MG63 (cell line): ENCODE measurements at regions not wholly inside any gene's neighbourhood (a gene's known extent, or its start where the extent isn't known, plus 50 kb on each side); places are given as distances from the start of the nearest gene placed in this dataset.

Experiments used
- DNase-seq: peaks from one replicate; pipeline ENCODE4 v3.0.0-alpha.2; 2020
- H3K27me3 ChIP-seq: fragments of 250-450 bp; sonication (Bioruptor Pico); 2 replicates; pipeline ENCODE4 v1.5.1; 2020; ENCODE audit warnings: mild to moderate bottlenecking, moderate library complexity
- H3K36me3 ChIP-seq: fragments of 250-450 bp; sonication (Bioruptor Pico); 2 replicates; pipeline ENCODE4 v1.5.1; 2020; ENCODE audit warnings: mild to moderate bottlenecking, moderate library complexity
- H3K4me3 ChIP-seq: fragments of 250-450 bp; sonication (Bioruptor Pico); 2 replicates; pipeline ENCODE4 v1.5.1; 2020; ENCODE audit warnings: mild to moderate bottlenecking, moderate library complexity
- H3K9me3 ChIP-seq: fragments of 250-450 bp; sonication (Bioruptor Pico); 2 replicates; pipeline ENCODE4 v1.5.1; 2020; ENCODE audit warnings: mild to moderate bottlenecking, moderate library complexity

DNA sequence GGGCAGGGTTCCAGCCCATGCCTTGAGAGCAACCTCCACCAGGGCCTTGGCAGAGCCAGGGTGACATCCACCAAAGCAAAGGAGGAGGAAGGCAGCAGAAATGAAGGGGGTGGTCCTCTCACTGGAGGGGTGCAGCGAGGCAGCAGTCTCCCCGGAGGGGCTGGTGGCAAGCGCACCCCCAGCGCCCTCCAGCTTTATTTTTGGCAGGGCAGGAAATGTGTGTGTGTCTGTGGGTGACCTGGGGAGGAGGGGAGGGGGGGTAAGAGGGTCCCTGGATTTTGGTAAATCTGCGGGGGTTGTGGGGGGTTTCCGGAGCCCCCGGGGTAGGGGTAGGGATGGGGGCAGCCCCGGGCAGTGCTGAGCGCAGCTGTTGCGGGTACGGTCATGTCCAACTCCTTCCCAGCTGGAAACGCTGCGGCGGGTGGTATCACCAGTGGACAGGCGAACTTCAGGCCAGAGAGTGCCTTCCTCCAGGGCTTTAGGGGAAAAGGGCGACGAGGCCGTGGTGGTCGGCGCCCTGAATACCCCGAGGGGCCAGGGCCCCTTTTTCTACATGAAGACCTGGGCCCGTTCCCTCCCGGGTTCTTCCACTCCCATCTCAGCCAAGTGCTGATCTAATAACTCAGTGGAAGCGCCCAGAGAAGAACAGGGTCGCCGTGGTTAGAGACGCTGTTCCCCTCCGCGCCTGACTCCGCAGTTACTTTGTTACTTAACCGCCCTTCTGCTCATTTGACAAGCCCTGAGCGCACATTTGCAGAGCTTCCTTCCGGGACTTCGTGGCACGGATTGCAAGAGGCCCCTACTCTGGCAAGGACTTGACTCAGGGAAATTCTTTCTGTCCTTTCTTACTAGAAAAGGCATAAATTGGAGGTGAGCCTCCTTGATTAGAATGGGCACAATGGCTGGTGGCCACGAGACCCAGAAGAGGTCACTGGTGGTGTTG, 55.2 kb downstream of the FOS start:
- no peaks in the 10 kb centered on the region for H3K27me3 ChIP-seq
- H3K9me3 ChIP-seq, result no peaks in the 10 kb centered on the region
- DNase-seq, result no peak
- no peak overlapping the region for H3K4me3 ChIP-seq
- H3K36me3 ChIP-seq, result no peaks in the 10 kb centered on the region

GRCh38 chr14:75334549-75335051, 56.0 kb downstream of the FOS start:
- no peak for DNase-seq
- H3K27me3 ChIP-seq, result no peaks in the 10 kb centered on the region
- no peak overlapping the region for H3K4me3 ChIP-seq

DNA sequence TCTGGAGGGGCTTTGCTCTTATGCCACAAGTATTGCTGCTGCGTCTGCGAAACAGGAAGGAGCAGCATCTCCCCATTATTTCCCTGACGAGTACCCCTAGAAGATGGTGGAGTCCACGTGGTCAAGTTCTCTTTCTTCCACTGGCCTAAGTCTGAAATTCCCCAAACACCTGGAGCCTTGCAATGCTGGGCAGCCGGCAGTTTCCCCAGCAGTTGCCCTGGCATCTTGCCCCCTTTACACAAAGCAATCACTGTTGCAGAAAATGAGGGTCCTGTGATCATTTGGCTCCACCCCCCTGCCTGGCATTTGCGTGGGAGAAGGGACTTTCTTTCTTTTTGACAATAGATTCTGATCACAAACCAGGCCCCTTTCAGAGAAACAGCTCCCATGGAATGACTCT, 56.9 kb downstream of the FOS start:
- Histone ChIP-seq H3K9me3 (no peaks in the 10 kb centered on the region), H3K4me3 (no peak overlapping the region), H3K36me3 (no peaks in the 10 kb centered on the region), H3K27me3 (no peaks in the 10 kb centered on the region)
- no peak for DNase-seq

More at GRCh38 chr14:75334549-75335051, 56.0 kb downstream of the FOS start:
- Histone ChIP-seq H3K9me3 (no peaks in the 10 kb centered on the region), H3K36me3 (no peaks in the 10 kb centered on the region)

DNA sequence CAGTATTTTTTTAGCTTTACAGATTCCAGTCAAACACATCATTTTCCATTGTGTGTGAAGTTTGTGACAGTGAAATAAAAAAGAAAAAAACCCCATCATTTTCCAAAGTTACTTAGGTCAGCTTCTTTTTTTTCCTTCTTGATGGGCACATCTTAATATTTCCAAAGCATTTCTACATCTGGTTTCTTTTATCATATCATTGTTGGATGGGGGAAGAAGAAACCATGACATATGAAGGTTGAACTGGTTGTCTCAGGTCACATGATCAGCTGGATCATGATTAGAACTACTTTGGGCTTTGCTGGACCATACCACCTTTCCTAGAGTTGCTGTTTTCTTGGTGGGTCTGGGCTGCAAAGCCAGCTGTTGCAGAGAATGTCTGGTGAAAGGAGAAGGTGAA, 59.8 kb downstream of the FOS start:
- Histone ChIP-seq H3K9me3 (no peaks in the 10 kb centered on the region), H3K4me3 (no peak overlapping the region), H3K36me3 (no peaks in the 10 kb centered on the region), H3K27me3 (no peaks in the 10 kb centered on the region)
- DNase-seq, result no peak

- Histone ChIP-seq H3K9me3 (no peaks in the 10 kb centered on the region), H3K27me3 (no peaks in the 10 kb centered on the region), H3K4me3 (no peak overlapping the region), H3K36me3 (no peaks in the 10 kb centered on the region)
- DNase-seq, result no peak
Measured at GRCh38 chr14:75339059-75339458, 60.4 kb downstream of the FOS start.

DNA sequence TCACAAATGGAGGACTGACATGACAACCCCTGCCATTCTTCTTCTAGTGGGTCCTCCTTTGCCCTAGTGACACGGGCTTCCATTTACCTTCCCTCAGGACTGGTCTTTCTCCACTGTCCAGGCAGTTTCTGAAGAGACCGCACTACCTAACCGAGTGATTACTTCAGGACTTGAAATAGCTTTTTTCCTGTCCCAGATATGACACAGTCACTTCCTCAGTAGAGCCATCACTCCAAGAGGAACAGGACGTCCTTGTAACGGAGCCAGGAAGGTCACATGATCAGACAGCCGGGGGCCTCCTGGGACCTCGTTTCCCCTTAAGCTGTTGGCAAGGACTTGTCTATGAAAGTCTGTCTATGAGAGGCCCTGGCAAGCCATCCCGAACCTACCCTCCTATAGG, 62.3 kb downstream of the FOS start:
- H3K4me3 ChIP-seq, result no peak overlapping the region
- DNase-seq, result no peak
- H3K36me3 ChIP-seq, result no peaks in the 10 kb centered on the region
- H3K27me3 ChIP-seq, result no peaks in the 10 kb centered on the region
- no peaks in the 10 kb centered on the region for H3K9me3 ChIP-seq

- DNase-seq, result no peak
- H3K9me3 ChIP-seq, result no peaks in the 10 kb centered on the region
- H3K27me3 ChIP-seq, result no peaks in the 10 kb centered on the region
- H3K36me3 ChIP-seq, result no peaks in the 10 kb centered on the region
- no peak overlapping the region for H3K4me3 ChIP-seq
Measured at GRCh38 chr14:75341620-75342019, 63.0 kb downstream of the FOS start.

GRCh38 chr14:75342762-75343599, 64.4 kb downstream of the FOS start:
- H3K36me3 ChIP-seq, result no peaks in the 10 kb centered on the region
- no peak for DNase-seq
- H3K27me3 ChIP-seq, result no peaks in the 10 kb centered on the region
- no peaks in the 10 kb centered on the region for H3K9me3 ChIP-seq
- no peak overlapping the region for H3K4me3 ChIP-seq

DNA sequence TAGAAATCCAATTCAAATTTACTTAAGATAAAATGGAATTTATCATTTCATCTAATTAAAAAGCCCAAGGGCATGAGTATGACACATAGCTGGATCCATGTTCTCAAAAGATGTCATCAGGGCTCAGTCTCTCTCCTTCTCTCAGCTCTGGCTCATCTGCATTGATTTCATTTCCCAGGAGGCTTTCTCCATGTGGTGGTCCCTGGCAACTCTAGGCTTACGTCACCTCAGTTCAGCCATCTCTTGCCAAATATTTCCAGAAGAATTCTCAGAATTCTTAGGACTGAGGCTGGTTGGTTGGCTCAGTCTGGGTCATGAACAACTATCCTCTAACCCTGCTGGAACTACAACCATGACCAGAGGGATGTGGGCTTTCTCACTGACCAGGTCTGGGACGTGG, 65.3 kb downstream of the FOS start:
- peak; percentile 24 for DNase-seq
- Histone ChIP-seq H3K9me3 (no peaks in the 10 kb centered on the region), H3K4me3 (no peak overlapping the region), H3K36me3 (no peaks in the 10 kb centered on the region), H3K27me3 (no peaks in the 10 kb centered on the region)

DNA sequence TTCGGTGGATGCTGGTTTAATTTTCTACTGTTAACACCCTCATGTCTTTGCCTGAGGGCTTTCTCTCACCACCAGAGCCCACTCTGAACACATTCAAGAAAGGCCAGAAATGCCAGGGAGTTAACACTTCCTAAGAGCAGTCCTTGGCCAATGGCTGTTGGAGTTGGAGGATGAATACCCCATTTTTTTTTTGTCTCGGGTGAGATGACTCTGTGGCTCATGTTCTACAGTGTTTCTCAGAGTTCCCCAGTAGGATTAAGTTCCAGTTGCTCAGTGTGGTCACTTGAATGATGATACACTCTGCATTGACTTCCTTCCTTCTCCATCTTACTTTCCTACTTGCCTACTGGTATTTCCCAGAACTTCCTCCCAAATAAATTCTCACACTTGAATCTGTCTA, 65.8 kb downstream of the FOS start:
- Histone ChIP-seq H3K9me3 (no peaks in the 10 kb centered on the region), H3K27me3 (no peaks in the 10 kb centered on the region), H3K4me3 (no peak overlapping the region), H3K36me3 (no peaks in the 10 kb centered on the region)
- DNase-seq, result no peak

- no peak for DNase-seq
- Histone ChIP-seq H3K36me3 (no peaks in the 10 kb centered on the region), H3K9me3 (no peaks in the 10 kb centered on the region), H3K4me3 (no peak overlapping the region), H3K27me3 (no peaks in the 10 kb centered on the region)
Measured at GRCh38 chr14:75350505-75351060, 72.0 kb downstream of the FOS start.

DNA sequence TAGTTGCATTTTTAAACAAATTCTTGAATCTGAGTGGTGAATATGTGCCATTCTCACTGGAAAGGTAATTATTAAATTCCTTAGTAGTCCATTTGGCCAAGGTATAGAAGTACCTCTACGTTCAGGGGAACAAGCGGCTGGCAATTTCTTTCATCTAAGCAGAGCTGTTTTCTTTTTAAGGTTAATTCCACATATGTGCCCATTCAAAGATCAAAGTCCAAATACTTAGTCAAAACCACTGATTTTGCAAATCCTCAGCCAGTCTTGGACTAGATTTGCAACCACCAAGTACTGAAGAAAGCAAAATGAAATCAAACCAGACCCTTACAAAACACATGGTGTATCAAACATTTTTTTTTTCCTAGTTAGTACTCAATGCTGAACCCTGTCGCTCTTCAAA, 68.7 kb upstream of the JDP2 start:
- Histone ChIP-seq H3K4me3 (no peak overlapping the region), H3K9me3 (no peaks in the 10 kb centered on the region), H3K27me3 (no peaks in the 10 kb centered on the region), H3K36me3 (no peaks in the 10 kb centered on the region)
- DNase-seq, result no peak

- DNase-seq, result no peak
- Histone ChIP-seq H3K4me3 (no peak overlapping the region), H3K27me3 (no peaks in the 10 kb centered on the region), H3K9me3 (no peaks in the 10 kb centered on the region), H3K36me3 (no peaks in the 10 kb centered on the region)
Measured at GRCh38 chr14:75361041-75361440, 66.8 kb upstream of the JDP2 start.

GRCh38 chr14:75361751-75362433, 65.9 kb upstream of the JDP2 start:
- peak; percentile 23 for DNase-seq
- H3K4me3 ChIP-seq, result no peak overlapping the region
- no peaks in the 10 kb centered on the region for H3K27me3 ChIP-seq
- H3K9me3 ChIP-seq, result no peaks in the 10 kb centered on the region
- no peaks in the 10 kb centered on the region for H3K36me3 ChIP-seq

DNA sequence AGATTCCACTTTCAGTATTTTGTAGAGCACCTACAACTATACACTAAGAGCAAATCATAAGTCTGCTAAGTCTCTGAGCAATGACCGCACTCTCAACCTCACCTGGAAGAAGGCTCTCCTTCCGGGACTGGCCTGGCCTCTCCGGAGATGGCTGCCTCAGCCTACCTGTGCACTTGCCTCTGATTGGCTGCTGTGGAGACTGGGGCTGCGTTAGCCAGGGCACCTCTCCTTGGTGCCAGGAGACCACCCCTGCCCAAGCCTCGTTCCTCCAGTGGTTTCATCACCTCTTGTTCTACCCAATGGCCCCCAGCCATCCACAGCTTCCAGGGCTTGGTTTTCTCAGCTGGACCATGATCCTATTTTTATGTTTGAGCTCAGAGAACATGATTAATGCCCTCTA, 64.7 kb upstream of the JDP2 start:
- Histone ChIP-seq H3K9me3 (no peaks in the 10 kb centered on the region), H3K27me3 (no peaks in the 10 kb centered on the region), H3K4me3 (no peak overlapping the region), H3K36me3 (no peaks in the 10 kb centered on the region)
- DNase-seq, result no peak

DNA sequence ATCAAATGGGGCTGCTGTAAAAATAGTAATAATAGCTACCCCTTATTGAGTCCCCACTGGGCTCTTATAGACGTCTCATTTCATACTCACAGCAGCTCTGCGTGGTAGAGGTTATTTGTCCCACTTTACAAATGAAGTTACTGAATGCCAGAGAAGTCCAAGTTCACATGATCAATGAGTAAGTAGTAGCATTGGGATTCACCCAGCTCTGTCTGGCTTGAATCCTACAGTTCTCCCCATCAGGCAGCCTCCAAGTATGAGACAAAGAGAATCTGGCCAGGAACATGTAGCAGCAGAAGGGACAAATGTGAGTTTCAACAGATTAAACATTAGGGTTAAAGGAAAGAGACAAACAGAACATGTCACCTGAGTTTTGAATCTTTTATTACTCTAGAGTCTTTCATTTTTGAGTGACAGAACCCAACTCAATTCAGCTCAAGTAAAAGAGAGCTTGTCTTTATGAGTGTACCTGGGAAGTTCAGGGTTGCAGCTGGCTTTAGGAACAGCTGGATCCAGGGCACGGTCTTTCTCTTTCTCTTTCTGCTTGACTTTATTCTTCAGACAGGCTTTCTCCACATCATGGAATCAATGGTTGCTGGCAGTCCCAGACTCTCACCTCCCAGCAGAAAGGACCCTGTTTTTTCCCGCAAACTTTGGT, 64.1 kb upstream of the JDP2 start:
- H3K27me3 ChIP-seq, result no peaks in the 10 kb centered on the region
- DNase-seq, result no peak
- H3K36me3 ChIP-seq, result no peaks in the 10 kb centered on the region
- H3K4me3 ChIP-seq, result no peak overlapping the region
- H3K9me3 ChIP-seq, result no peaks in the 10 kb centered on the region
